ENCODE measurements at regions not wholly inside any gene's neighbourhood (a gene's known extent, or its start where the extent isn't known, plus 50 kb on each side); places are given as distances from the start of the nearest gene placed in this dataset.
"Not testable (repeated sequence)": the region's sequence is repeated elsewhere in the genome, so short reads cannot be mapped to it uniquely, and the experiment has no call there.

DNA sequence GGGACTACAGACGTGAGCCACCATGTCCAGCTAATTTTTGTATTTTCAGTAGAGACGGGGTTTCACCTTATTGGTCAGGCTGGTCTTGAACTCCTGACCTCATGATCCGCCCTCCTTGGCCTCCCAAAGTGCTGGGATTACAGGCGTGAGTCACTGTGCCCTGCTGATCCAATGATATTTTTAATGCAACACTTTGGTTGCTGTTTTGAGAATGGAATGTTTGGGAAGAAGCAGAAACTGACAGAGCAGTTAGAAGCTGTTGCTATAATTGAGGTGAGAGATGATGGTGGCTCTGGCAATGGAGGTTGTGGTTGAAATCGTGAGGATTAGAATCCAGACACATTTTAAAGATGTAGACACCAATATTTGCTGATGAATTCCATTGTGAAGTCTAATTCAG, 1209.9 kb upstream of the GOT2 start:
- not testable (repeated sequence) for TF ChIP-seq SP1 (IDR thresholded peaks at IDR 0.05; ENCODE audit: low read depth, low read length); SREBF1 (IDR thresholded peaks at IDR 0.05; ENCODE audit: low read length); KAT2A (conservative IDR thresholded peaks at IDR 0.05; ENCODE audit: control insufficient read depth, low read depth, low read length); POLR2AphosphoS5 (IDR thresholded peaks at IDR 0.05; ENCODE audit: low read length); NBN (IDR thresholded peaks at IDR 0.05); RELA (IDR thresholded peaks at IDR 0.05; ENCODE audit: borderline replicate concordance, partially characterized antibody); POLR2A (IDR thresholded peaks at IDR 0.05; ENCODE audit: low read depth, low read length); ESRRA (IDR thresholded peaks at IDR 0.05; ENCODE audit: low read length)
- TF ChIP-seq, protein P1, sequence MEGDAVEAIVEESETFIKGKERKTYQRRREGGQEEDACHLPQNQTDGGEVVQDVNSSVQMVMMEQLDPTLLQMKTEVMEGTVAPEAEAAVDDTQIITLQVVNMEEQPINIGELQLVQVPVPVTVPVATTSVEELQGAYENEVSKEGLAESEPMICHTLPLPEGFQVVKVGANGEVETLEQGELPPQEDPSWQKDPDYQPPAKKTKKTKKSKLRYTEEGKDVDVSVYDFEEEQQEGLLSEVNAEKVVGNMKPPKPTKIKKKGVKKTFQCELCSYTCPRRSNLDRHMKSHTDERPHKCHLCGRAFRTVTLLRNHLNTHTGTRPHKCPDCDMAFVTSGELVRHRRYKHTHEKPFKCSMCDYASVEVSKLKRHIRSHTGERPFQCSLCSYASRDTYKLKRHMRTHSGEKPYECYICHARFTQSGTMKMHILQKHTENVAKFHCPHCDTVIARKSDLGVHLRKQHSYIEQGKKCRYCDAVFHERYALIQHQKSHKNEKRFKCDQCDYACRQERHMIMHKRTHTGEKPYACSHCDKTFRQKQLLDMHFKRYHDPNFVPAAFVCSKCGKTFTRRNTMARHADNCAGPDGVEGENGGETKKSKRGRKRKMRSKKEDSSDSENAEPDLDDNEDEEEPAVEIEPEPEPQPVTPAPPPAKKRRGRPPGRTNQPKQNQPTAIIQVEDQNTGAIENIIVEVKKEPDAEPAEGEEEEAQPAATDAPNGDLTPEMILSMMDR (IDR thresholded peaks at IDR 0.05 in 2 of 3, conservative IDR thresholded peaks at IDR 0.05 in 1 of 3; ENCODE audit: control insufficient read depth in 2 of 3, extremely low read depth in 1 of 3, insufficient read depth in 1 of 3, low read depth in 3 of 3, low read length in 3 of 3), result not testable (repeated sequence)
- TF ChIP-seq, protein P2, sequence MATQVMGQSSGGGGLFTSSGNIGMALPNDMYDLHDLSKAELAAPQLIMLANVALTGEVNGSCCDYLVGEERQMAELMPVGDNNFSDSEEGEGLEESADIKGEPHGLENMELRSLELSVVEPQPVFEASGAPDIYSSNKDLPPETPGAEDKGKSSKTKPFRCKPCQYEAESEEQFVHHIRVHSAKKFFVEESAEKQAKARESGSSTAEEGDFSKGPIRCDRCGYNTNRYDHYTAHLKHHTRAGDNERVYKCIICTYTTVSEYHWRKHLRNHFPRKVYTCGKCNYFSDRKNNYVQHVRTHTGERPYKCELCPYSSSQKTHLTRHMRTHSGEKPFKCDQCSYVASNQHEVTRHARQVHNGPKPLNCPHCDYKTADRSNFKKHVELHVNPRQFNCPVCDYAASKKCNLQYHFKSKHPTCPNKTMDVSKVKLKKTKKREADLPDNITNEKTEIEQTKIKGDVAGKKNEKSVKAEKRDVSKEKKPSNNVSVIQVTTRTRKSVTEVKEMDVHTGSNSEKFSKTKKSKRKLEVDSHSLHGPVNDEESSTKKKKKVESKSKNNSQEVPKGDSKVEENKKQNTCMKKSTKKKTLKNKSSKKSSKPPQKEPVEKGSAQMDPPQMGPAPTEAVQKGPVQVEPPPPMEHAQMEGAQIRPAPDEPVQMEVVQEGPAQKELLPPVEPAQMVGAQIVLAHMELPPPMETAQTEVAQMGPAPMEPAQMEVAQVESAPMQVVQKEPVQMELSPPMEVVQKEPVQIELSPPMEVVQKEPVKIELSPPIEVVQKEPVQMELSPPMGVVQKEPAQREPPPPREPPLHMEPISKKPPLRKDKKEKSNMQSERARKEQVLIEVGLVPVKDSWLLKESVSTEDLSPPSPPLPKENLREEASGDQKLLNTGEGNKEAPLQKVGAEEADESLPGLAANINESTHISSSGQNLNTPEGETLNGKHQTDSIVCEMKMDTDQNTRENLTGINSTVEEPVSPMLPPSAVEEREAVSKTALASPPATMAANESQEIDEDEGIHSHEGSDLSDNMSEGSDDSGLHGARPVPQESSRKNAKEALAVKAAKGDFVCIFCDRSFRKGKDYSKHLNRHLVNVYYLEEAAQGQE (IDR thresholded peaks at IDR 0.05; ENCODE audit: low read depth, low read length), result not testable (repeated sequence)
